H9 (cell line): ENCODE measurements at regions not wholly inside any gene's neighbourhood (a gene's known extent, or its start where the extent isn't known, plus 50 kb on each side); places are given as distances from the start of the nearest gene placed in this dataset.

Experiments used
- DNase-seq: peaks from one replicate; pipeline ENCODE4 v3.0.0-alpha.2; 2017
- H2AFZ ChIP-seq: one replicate; pipeline ENCODE4 v1.6.1; 2013; ENCODE audit warnings: mild to moderate bottlenecking, low read length, control low read depth, moderate library complexity
- H2AK5ac ChIP-seq: 2 replicates; pipeline ENCODE4 v1.6.1; 2013; ENCODE audit warnings: low read length, control low read depth, mixed read lengths; ENCODE audit not compliant: insufficient read length
- H2BK120ac ChIP-seq: one replicate; pipeline ENCODE4 v1.6.1; 2013; ENCODE audit warnings: low read depth, mild to moderate bottlenecking, low read length, control low read depth, inconsistent platforms; ENCODE audit not compliant: poor library complexity, severe bottlenecking
- H2BK12ac ChIP-seq: 2 replicates; pipeline ENCODE4 v1.6.1; 2013; ENCODE audit warnings: low read length, control low read depth, mixed read lengths, low read depth; ENCODE audit not compliant: insufficient read length
- H2BK15ac ChIP-seq: 2 replicates; pipeline ENCODE4 v1.6.1; 2013; ENCODE audit warnings: low read depth, low read length, control low read depth
- H2BK20ac ChIP-seq: one replicate; pipeline ENCODE4 v1.6.1; 2013; ENCODE audit warnings: low read depth, mild to moderate bottlenecking, low read length, control low read depth, inconsistent platforms; ENCODE audit not compliant: poor library complexity, severe bottlenecking
- H2BK5ac ChIP-seq: 2 replicates; pipeline ENCODE4 v1.6.1; 2013; ENCODE audit warnings: low read length, control low read depth, mixed read lengths; ENCODE audit not compliant: insufficient read length
- H3K14ac ChIP-seq: 2 replicates; pipeline ENCODE4 v1.6.1; 2013; ENCODE audit warnings: low read length, control low read depth; ENCODE audit not compliant: insufficient read depth
- H3K18ac ChIP-seq: 2 replicates; pipeline ENCODE4 v1.6.1; 2013; ENCODE audit warnings: low read depth, mild to moderate bottlenecking, mixed read lengths, low read length, control low read depth; ENCODE audit not compliant: insufficient read length
- H3K23ac ChIP-seq: 2 replicates; pipeline ENCODE4 v1.6.1; 2013; ENCODE audit warnings: low read length, control low read depth, mixed read lengths, low read depth; ENCODE audit not compliant: insufficient read length
- H3K23me2 ChIP-seq: 2 replicates; pipeline ENCODE4 v1.6.1; 2013; ENCODE audit warnings: low read depth, mild to moderate bottlenecking, mixed read lengths, low read length, control low read depth; ENCODE audit not compliant: insufficient read length, poor library complexity, severe bottlenecking
- H3K27ac ChIP-seq: 2 replicates; pipeline ENCODE4 v1.5.1; 2013; ENCODE audit warnings: low read length, control low read depth, mixed read lengths, low read depth; ENCODE audit not compliant: insufficient read length
- H3K27me3 ChIP-seq: 2 replicates; pipeline ENCODE4 v1.6.1; 2013; ENCODE audit warnings: low read length, control low read depth, inconsistent platforms; ENCODE audit not compliant: insufficient read depth
- H3K4ac ChIP-seq: 2 replicates; pipeline ENCODE4 v1.6.1; 2013; ENCODE audit warnings: low read depth, mild to moderate bottlenecking, control low read depth, inconsistent platforms, low read length, moderate library complexity
- H3K4me1 ChIP-seq: 2 replicates; pipeline ENCODE4 v1.6.1; 2013; ENCODE audit warnings: low read length, control low read depth, inconsistent platforms; ENCODE audit not compliant: insufficient read depth
- H3K4me2 ChIP-seq: 2 replicates; pipeline ENCODE4 v1.6.1; 2013; ENCODE audit warnings: low read length, control low read depth, mixed read lengths; ENCODE audit not compliant: insufficient read length, insufficient read depth
- H3K56ac ChIP-seq: 2 replicates; pipeline ENCODE4 v1.6.1; 2013; ENCODE audit warnings: low read depth, mild to moderate bottlenecking, mixed read lengths, low read length, control low read depth; ENCODE audit not compliant: insufficient read length
- H3K79me1 ChIP-seq: 2 replicates; pipeline ENCODE4 v1.6.1; 2013; ENCODE audit warnings: low read depth, mild to moderate bottlenecking, moderate library complexity, low read length, control low read depth, inconsistent platforms; ENCODE audit not compliant: insufficient read depth, poor library complexity, severe bottlenecking
- H3K79me2 ChIP-seq: 2 replicates; pipeline ENCODE4 v1.6.1; 2013; ENCODE audit warnings: low read length, control low read depth, inconsistent platforms; ENCODE audit not compliant: insufficient read depth
- H3K9ac ChIP-seq: 2 replicates; pipeline ENCODE4 v1.6.1; 2013; ENCODE audit warnings: low read length, control low read depth, mixed read lengths; ENCODE audit not compliant: insufficient read length; ENCODE audit errors: extremely low read depth
- H3K9me3 ChIP-seq: one replicate; pipeline ENCODE4 v1.6.1; 2013; ENCODE audit warnings: low read depth, low read length, inconsistent platforms; ENCODE audit not compliant: control insufficient read depth
- H3T11ph ChIP-seq: one replicate; pipeline ENCODE4 v1.6.1; 2013; ENCODE audit warnings: mild to moderate bottlenecking, low read length, control low read depth, inconsistent platforms
- H4K20me1 ChIP-seq: one replicate; pipeline ENCODE4 v1.6.1; 2013; ENCODE audit not compliant: control insufficient read depth, insufficient read length, insufficient read depth
- H4K5ac ChIP-seq: 2 replicates; pipeline ENCODE4 v1.6.1; 2013; ENCODE audit warnings: low read depth, mild to moderate bottlenecking, mixed read lengths, low read length, control low read depth; ENCODE audit not compliant: insufficient read length
- H4K8ac ChIP-seq: replicated peaks from 2 replicates; pipeline ENCODE4 v1.6.1; 2013; ENCODE audit warnings: low read length, control low read depth, mixed read lengths, low read depth; ENCODE audit not compliant: insufficient read length
- H4K91ac ChIP-seq: 2 replicates; pipeline ENCODE4 v1.6.1; 2013; ENCODE audit warnings: low read depth, mild to moderate bottlenecking, moderate library complexity, mixed read lengths, low read length, control low read depth; ENCODE audit not compliant: insufficient read length
- H3K27ac Mint-ChIP-seq, 3 experiments: 2 replicates in 2 of 3; 3 replicates in 1 of 3; pipeline ENCODE4 v1.8.0; 2020 to 2021; ENCODE audit warnings: mixed read lengths in 3 of 3, mild to moderate bottlenecking in 1 of 3, moderate library complexity in 1 of 3
- H3K27me3 Mint-ChIP-seq: 2 replicates; pipeline ENCODE4 v1.8.0; 2021; ENCODE audit warnings: low read depth, mild to moderate bottlenecking, moderate library complexity, mixed read lengths
- H3K36me3 Mint-ChIP-seq, 3 experiments: 2 replicates in 2 of 3; 3 replicates in 1 of 3; pipeline ENCODE4 v1.8.0; 2020 to 2021; ENCODE audit warnings: low read depth in 3 of 3, mixed read lengths in 3 of 3; ENCODE audit not compliant: insufficient read depth in 1 of 3
- H3K4me1 Mint-ChIP-seq, 2 experiments: 2 replicates each; pipeline ENCODE4 v1.8.0; 2020; ENCODE audit warnings: mixed read lengths in 2 of 2
- H3K4me3 Mint-ChIP-seq, 2 experiments: 2 replicates in 1 of 2; 3 replicates in 1 of 2; pipeline ENCODE4 v1.8.0; 2020 to 2021; ENCODE audit warnings: mild to moderate bottlenecking in 2 of 2, mixed read lengths in 2 of 2, moderate library complexity in 1 of 2
- H3K9me3 Mint-ChIP-seq, 2 experiments: 2 replicates in 1 of 2; 3 replicates in 1 of 2; pipeline ENCODE4 v1.8.0; 2020; ENCODE audit warnings: mild to moderate bottlenecking in 2 of 2, mixed read lengths in 2 of 2, moderate library complexity in 1 of 2
- WGBS: extraction: QIAGEN DNeasy Blood & Tissue Kit; methylation state at CpG from one replicate; pipeline ENCODE4 v1.1.7; 2013; ENCODE audit warnings: missing lambda C conversion rate, low lambda C conversion rate, mixed read lengths; ENCODE audit not compliant: insufficient read length; ENCODE audit errors: extremely low coverage; 5-methylcytosine and 5-hydroxymethylcytosine counted together
- TF ChIP-seq, protein P1 (sequence below): fragments of 200-600 bp; sonication (generic); conservative IDR thresholded peaks from 3 replicates; pipeline ENCODE4 v1.8.0; 2021; ENCODE audit warnings: antibody characterized with exemption, mild to moderate bottlenecking

DNA sequence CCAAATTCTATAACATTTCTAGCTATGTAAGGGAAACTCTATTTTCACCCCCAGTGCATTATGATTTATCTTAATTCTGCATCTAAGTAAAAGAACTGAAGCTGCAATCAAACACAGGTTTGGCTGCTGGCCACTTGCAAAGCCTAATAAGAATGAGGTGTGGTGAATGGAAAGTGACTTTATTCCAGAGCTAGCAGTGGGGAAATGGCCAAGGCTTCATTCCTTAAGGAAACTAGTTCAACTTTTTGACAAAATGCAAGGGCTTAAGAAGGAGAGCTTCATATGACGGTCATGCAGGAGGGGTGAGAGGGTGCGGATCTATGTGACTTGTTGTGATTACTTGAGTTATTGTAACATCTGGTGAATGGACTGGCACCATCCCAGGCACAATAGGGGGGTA is 1802.0 kb downstream of the SUCLG1 start:
- H3K18ac ChIP-seq = no peak overlapping the region
- Mint-ChIP-seq H3K9me3 (no peaks in the 10 kb centered on the region), H3K27me3 (no peaks in the 10 kb centered on the region)

More for the DNA sequence above, 1802.0 kb downstream of the SUCLG1 start:
- no peak overlapping the region for H3K56ac ChIP-seq
- no peak overlapping the region for H2BK20ac ChIP-seq
- TF ChIP-seq, protein P1, sequence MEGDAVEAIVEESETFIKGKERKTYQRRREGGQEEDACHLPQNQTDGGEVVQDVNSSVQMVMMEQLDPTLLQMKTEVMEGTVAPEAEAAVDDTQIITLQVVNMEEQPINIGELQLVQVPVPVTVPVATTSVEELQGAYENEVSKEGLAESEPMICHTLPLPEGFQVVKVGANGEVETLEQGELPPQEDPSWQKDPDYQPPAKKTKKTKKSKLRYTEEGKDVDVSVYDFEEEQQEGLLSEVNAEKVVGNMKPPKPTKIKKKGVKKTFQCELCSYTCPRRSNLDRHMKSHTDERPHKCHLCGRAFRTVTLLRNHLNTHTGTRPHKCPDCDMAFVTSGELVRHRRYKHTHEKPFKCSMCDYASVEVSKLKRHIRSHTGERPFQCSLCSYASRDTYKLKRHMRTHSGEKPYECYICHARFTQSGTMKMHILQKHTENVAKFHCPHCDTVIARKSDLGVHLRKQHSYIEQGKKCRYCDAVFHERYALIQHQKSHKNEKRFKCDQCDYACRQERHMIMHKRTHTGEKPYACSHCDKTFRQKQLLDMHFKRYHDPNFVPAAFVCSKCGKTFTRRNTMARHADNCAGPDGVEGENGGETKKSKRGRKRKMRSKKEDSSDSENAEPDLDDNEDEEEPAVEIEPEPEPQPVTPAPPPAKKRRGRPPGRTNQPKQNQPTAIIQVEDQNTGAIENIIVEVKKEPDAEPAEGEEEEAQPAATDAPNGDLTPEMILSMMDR = no peak
- no peak overlapping the region for H3K4me2 ChIP-seq
- Mint-ChIP-seq H3K4me3 (no peak overlapping the region), H3K4me1 (no peaks in the 10 kb centered on the region), H3K27ac (no peak overlapping the region; a peak in 1 of 7 replicates), H3K36me3 (peaks cover 0 to 2% (median 0%) of the 10 kb centered on the region in 3 experiments; a peak in 1 of 7 replicates)
- H4K8ac ChIP-seq = no peak overlapping the region
- DNase-seq = no peak
- no peak overlapping the region for H3T11ph ChIP-seq
- no peak overlapping the region for H3K14ac ChIP-seq
- H3K4me1 ChIP-seq = no peaks in the 10 kb centered on the region
- no peak overlapping the region for H4K5ac ChIP-seq
- H3K27ac ChIP-seq = no peak overlapping the region
- no peaks in the 10 kb centered on the region for H3K79me2 ChIP-seq
- H2AK5ac ChIP-seq = no peak overlapping the region
- no peak overlapping the region for H3K9ac ChIP-seq
- no peaks in the 10 kb centered on the region for H3K9me3 ChIP-seq
- no peaks in the 10 kb centered on the region for H3K23me2 ChIP-seq
- H2BK12ac ChIP-seq = no peak overlapping the region
- no peak overlapping the region for H2BK5ac ChIP-seq
- H2BK15ac ChIP-seq = no peak overlapping the region
- H3K27me3 ChIP-seq = no peaks in the 10 kb centered on the region
- WGBS = no CpG with 5 or more reads among the region's 2 CpGs
- H2AFZ ChIP-seq = no peak overlapping the region
- no peaks in the 10 kb centered on the region for H3K79me1 ChIP-seq
- H4K20me1 ChIP-seq = no peaks in the 10 kb centered on the region
- H3K23ac ChIP-seq = no peak overlapping the region
- H2BK120ac ChIP-seq = no peak overlapping the region
- H4K91ac ChIP-seq = no peak overlapping the region
- H3K4ac ChIP-seq = no peak overlapping the region
